ENCODE measurements at regions not wholly inside any gene's neighbourhood (a gene's known extent, or its start where the extent isn't known, plus 50 kb on each side); places are given as distances from the start of the nearest gene placed in this dataset.
"Not testable (repeated sequence)": the region's sequence is repeated elsewhere in the genome, so short reads cannot be mapped to it uniquely, and the experiment has no call there.

DNA sequence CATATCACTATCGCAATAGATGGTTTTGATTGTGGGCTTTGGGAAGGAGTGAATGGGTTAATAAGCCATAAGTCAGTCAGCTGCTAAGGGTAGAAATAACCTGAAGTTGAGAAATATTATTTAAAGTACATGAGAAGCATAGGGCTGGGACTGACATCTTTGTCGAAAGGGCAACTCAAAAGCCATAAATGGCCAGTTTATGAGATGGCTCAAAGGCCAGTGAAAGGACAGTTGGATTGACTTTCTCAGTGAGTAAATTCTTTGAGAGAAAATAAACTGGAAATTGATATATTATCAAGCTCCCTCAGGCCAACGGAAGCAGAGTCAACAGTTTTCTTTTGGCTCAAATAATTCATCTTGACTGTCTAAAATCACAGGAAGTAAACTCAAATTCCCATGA is 419.8 kb downstream of the NSUN3 start:
- Mint-ChIP-seq H3K27ac (ENCODE audit: unreplicated experiment) (no peak overlapping the region), H3K4me3 (ENCODE audit: unreplicated experiment) (no peak overlapping the region)
- no peak for TF ChIP-seq CTCF (IDR thresholded peaks at IDR 0.05)

GRCh38 chr3:94483403-94483802 is 420.5 kb downstream of the NSUN3 start:
- Mint-ChIP-seq H3K27me3 (ENCODE audit: low read depth) (no peaks in the 10 kb centered on the region), H3K4me3 (ENCODE audit: unreplicated experiment) (no peak overlapping the region), H3K36me3 (ENCODE audit: low read depth) (no peaks in the 10 kb centered on the region), H3K4me1 (ENCODE audit: low read depth) (no peaks in the 10 kb centered on the region), H3K9me3 (ENCODE audit: low read depth) (no peaks in the 10 kb centered on the region), H3K27ac (ENCODE audit: unreplicated experiment) (no peak overlapping the region)
- TF ChIP-seq CTCF (IDR thresholded peaks at IDR 0.05) = no peak
- no peak for DNase-seq (ENCODE audit: low spot score)

More for the DNA sequence above, 419.8 kb downstream of the NSUN3 start:
- H3K4me1 Mint-ChIP-seq (ENCODE audit: low read depth) = no peaks in the 10 kb centered on the region
- DNase-seq (ENCODE audit: low spot score) = no peak
- H3K36me3 Mint-ChIP-seq (ENCODE audit: low read depth) = no peaks in the 10 kb centered on the region
- no peaks in the 10 kb centered on the region for H3K9me3 Mint-ChIP-seq (ENCODE audit: low read depth)
- no peaks in the 10 kb centered on the region for H3K27me3 Mint-ChIP-seq (ENCODE audit: low read depth)

GRCh38 chr3:94494992-94495391 is 432.1 kb downstream of the NSUN3 start:
- Mint-ChIP-seq H3K9me3 (ENCODE audit: low read depth) (no peaks in the 10 kb centered on the region), H3K27me3 (ENCODE audit: low read depth) (no peaks in the 10 kb centered on the region), H3K4me3 (ENCODE audit: unreplicated experiment) (no peak overlapping the region), H3K36me3 (ENCODE audit: low read depth) (no peaks in the 10 kb centered on the region), H3K27ac (ENCODE audit: unreplicated experiment) (no peak overlapping the region), H3K4me1 (ENCODE audit: low read depth) (no peaks in the 10 kb centered on the region)
- no peak for DNase-seq (ENCODE audit: low spot score)
- TF ChIP-seq CTCF (IDR thresholded peaks at IDR 0.05) = no peak

DNA sequence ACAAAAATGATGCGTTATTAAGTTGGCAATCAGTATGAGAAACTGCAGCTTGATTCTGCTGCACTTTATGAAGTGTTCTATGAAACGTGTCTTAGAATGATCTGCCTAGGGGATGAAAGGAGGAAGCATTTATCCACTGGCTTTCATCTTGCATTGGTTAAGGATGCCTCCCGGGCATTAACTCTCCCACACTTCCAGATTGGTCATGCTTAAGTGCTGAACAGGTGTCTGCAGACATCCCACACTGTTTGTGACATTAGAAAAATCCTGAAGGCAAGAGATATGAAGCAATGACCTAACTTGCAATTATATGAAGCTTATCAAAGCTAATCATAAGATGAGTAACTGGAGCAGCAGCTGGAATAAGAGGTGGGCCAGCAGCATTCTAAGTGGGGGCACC is 437.3 kb downstream of the NSUN3 start:
- DNase-seq (ENCODE audit: low spot score) = no peak
- H3K4me3 Mint-ChIP-seq (ENCODE audit: unreplicated experiment) = no peak overlapping the region
- no peaks in the 10 kb centered on the region for H3K27me3 Mint-ChIP-seq (ENCODE audit: low read depth)
- TF ChIP-seq CTCF (IDR thresholded peaks at IDR 0.05) = no peak
- H3K27ac Mint-ChIP-seq (ENCODE audit: unreplicated experiment) = no peak overlapping the region
- H3K36me3 Mint-ChIP-seq (ENCODE audit: low read depth) = no peaks in the 10 kb centered on the region
- peaks cover 17% of the 10 kb centered on the region for H3K9me3 Mint-ChIP-seq (ENCODE audit: low read depth)
- no peaks in the 10 kb centered on the region for H3K4me1 Mint-ChIP-seq (ENCODE audit: low read depth)

DNA sequence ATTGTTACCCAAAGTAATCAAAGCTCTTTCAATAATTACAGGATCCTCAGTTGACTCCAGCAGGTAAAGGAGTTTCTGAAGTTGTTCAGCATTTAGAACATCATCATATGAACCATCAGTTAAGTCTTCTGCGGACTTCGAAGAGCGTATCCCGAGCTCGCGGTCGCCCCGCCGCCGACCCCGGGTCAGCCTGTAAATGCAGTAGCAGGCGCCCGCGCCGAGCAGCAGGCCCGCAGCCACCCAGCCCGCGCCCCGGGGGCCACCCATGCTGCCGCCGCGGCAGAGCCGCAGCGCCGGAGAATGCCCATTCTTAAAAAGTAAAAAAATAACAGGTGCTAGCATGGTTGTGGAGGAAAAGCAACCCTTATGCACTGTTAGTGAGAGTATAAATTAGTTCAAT is 444.5 kb downstream of the NSUN3 start:
- H3K4me1 Mint-ChIP-seq (ENCODE audit: low read depth); H3K27me3 Mint-ChIP-seq (ENCODE audit: low read depth); DNase-seq (ENCODE audit: low spot score); H3K4me3 Mint-ChIP-seq (ENCODE audit: unreplicated experiment); H3K36me3 Mint-ChIP-seq (ENCODE audit: low read depth); H3K27ac Mint-ChIP-seq (ENCODE audit: unreplicated experiment): not testable (repeated sequence)
- H3K9me3 Mint-ChIP-seq (ENCODE audit: low read depth) = peaks cover 17% of the 10 kb centered on the region

DNA sequence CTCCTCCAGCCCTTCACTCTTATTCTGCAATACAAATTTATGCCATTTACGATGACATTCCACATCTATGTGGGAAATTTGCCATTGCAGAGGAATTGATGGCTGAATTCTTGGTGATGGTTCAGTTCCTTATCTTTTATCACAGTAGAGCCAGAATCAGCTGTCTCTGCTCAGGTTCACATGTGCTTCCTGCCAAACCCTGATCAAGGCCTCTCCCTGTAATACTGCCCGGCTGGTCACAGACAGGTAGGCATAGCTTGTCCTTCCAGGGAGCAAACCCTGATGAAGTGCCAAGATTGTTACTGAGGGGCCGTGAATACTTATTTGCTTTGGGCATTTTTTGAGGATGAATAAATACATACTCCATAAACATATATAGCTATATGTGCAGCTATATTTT is 450.0 kb downstream of the NSUN3 start:
- no peaks in the 10 kb centered on the region for H3K9me3 Mint-ChIP-seq (ENCODE audit: low read depth)
- no peak for DNase-seq (ENCODE audit: low spot score)
- H3K4me3 Mint-ChIP-seq (ENCODE audit: unreplicated experiment) = no peak overlapping the region
- H3K36me3 Mint-ChIP-seq (ENCODE audit: low read depth) = no peaks in the 10 kb centered on the region
- no peaks in the 10 kb centered on the region for H3K4me1 Mint-ChIP-seq (ENCODE audit: low read depth)
- no peak for TF ChIP-seq CTCF (IDR thresholded peaks at IDR 0.05)
- H3K27ac Mint-ChIP-seq (ENCODE audit: unreplicated experiment) = no peak overlapping the region
- no peaks in the 10 kb centered on the region for H3K27me3 Mint-ChIP-seq (ENCODE audit: low read depth)

All from chondrocyte (in vitro differentiated cells).